ENCODE measurements at regions not wholly inside any gene's neighbourhood (a gene's known extent, or its start where the extent isn't known, plus 50 kb on each side); places are given as distances from the start of the nearest gene placed in this dataset.

- no peak for DNase-seq (ENCODE audit: low read depth, low spot score)
These were observed 81.5 kb upstream of the SORBS2 start for GRCh38 chr4:185893500-185893899.

- DNase-seq (ENCODE audit: low read depth, low spot score), result no peak
These were observed 82.5 kb upstream of the SORBS2 start for GRCh38 chr4:185894481-185894880.

- DNase-seq (ENCODE audit: low read depth, low spot score), result no peak
These were observed 83.4 kb upstream of the SORBS2 start for GRCh38 chr4:185895351-185895750.

GRCh38 chr4:185895866-185896265 lies 83.9 kb upstream of the SORBS2 start:
- DNase-seq (ENCODE audit: low read depth, low spot score), result no peak

GRCh38 chr4:185896817-185897488 lies 85.0 kb upstream of the SORBS2 start:
- peak; percentile 37 for DNase-seq (ENCODE audit: low read depth, low spot score)

GRCh38 chr4:185898413-185898812 lies 86.4 kb upstream of the SORBS2 start:
- no peak for DNase-seq (ENCODE audit: low read depth, low spot score)

- no peak for DNase-seq (ENCODE audit: low read depth, low spot score)
These were observed 87.8 kb upstream of the SORBS2 start for GRCh38 chr4:185899833-185900232.

- no peak for DNase-seq (ENCODE audit: low read depth, low spot score)
These were observed 90.7 kb upstream of the SORBS2 start for GRCh38 chr4:185902654-185903053.

- no peak for DNase-seq (ENCODE audit: low read depth, low spot score)
These were observed 91.2 kb upstream of the SORBS2 start for GRCh38 chr4:185903205-185903604.

- DNase-seq (ENCODE audit: low read depth, low spot score), result no peak
These were observed 92.4 kb upstream of the SORBS2 start for GRCh38 chr4:185904381-185904780.

GRCh38 chr4:185909972-185910371 lies 98.0 kb upstream of the SORBS2 start:
- DNase-seq (ENCODE audit: low read depth, low spot score), result no peak

GRCh38 chr4:185911556-185912064 lies 99.6 kb upstream of the SORBS2 start:
- DNase-seq (ENCODE audit: low read depth, low spot score), result no peak

GRCh38 chr4:185912779-185913178 lies 100.8 kb upstream of the SORBS2 start:
- DNase-seq (ENCODE audit: low read depth, low spot score), result no peak

- DNase-seq (ENCODE audit: low read depth, low spot score), result no peak
These were observed 102.7 kb upstream of the SORBS2 start for GRCh38 chr4:185914583-185915199.

GRCh38 chr4:185915271-185915670 lies 103.3 kb upstream of the SORBS2 start:
- DNase-seq (ENCODE audit: low read depth, low spot score), result no peak

- no peak for DNase-seq (ENCODE audit: low read depth, low spot score)
These were observed 103.8 kb upstream of the SORBS2 start for GRCh38 chr4:185915817-185916216.

GRCh38 chr4:185916231-185916630 lies 104.2 kb upstream of the SORBS2 start:
- DNase-seq (ENCODE audit: low read depth, low spot score), result no peak

GRCh38 chr4:185916683-185917082 lies 104.7 kb upstream of the SORBS2 start:
- no peak for DNase-seq (ENCODE audit: low read depth, low spot score)

GRCh38 chr4:185919107-185919506 lies 107.1 kb upstream of the SORBS2 start:
- no peak for DNase-seq (ENCODE audit: low read depth, low spot score)

GRCh38 chr4:185920171-185920570 lies 108.2 kb upstream of the SORBS2 start:
- DNase-seq (ENCODE audit: low read depth, low spot score), result no peak

- DNase-seq (ENCODE audit: low read depth, low spot score), result no peak
These were observed 108.8 kb upstream of the SORBS2 start for GRCh38 chr4:185920691-185921260.

GRCh38 chr4:185921583-185922555 lies 109.9 kb upstream of the SORBS2 start:
- DNase-seq (ENCODE audit: low read depth, low spot score), result peak; percentile 31
